Putamen (tissue), 1 donor: ENCODE measurements at regions not wholly inside any gene's neighbourhood (a gene's known extent, or its start where the extent isn't known, plus 50 kb on each side); places are given as distances from the start of the nearest gene placed in this dataset.
"Not testable (repeated sequence)": the region's sequence is repeated elsewhere in the genome, so short reads cannot be mapped to it uniquely, and the experiment has no call there.

Source experiments
- DNase-seq: peaks from one replicate; pipeline ENCODE4 v3.0.0-alpha.2; 2016; ENCODE audit warnings: low spot score

DNA sequence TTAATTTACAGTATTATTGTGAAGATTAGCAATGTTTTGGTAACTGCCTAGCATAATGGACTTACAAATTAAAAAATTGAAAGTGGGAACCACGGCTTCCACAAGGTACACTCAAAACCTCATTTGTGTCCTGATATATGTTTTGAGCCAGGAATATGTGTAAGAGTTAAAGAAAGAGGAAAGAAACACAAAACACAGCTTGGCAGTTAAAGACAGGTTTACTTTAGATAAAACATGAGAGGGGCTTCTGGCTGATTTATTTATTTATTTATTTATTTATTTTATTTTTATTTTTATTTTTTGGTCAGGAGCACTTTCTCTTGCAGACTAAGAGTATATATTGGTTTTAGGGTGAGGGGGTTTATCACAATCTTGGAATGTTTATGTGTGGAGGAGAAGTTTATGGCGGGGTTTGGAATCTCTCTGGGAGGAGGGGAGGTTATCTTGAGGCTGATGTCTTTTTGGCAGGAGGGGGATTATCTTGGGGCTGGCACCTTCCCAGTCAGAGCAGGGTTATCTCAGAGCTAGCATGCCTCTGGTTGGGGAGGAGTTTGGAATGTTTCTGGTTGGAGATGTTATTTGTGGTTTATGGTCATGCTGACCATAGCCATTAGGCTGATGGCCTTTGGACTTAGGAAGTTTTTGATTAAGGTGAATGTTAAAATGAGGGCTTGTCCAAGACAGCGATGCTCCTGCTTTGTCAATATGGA is 436.7 kb downstream of the DAD1 start:
- no peak for DNase-seq

DNA sequence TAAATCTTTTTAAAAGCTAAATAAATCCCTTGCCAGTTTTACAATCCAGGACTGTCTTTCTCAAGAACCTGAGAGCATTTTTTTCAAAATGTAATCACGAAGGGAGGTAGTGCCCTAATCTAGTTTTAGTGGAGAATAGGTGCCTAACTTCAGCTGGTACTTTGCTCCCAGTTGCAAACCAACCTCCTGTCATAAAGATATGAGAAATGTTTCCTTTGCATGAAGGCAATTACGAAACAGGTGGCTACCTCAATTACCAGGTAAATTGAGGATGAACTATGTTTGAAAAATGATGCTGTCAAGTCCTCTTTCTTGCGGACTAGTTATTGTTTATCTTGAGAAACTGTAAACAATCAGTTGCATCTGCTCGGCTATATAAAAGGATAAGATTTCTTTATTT is 437.9 kb downstream of the DAD1 start:
- no peak for DNase-seq

DNA sequence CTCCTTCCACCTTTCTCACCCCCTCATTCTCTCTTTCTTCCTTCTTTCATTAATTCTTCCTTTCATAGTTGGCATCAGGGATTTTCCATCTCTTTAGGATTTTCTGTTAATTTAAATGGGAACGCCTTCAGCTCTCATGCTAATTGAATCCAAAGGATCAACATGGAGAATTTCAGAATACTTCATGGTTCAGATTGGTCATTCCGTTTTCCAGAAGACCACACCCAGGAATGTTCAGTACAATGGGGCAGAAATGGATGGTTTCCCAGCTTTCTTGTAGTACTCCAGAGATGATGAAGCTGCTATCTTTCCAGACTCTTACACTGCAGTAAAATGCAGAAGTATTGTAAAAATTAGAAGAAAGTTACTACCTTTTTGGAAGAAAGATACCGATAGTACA is 440.0 kb downstream of the DAD1 start:
- no peak for DNase-seq

DNA sequence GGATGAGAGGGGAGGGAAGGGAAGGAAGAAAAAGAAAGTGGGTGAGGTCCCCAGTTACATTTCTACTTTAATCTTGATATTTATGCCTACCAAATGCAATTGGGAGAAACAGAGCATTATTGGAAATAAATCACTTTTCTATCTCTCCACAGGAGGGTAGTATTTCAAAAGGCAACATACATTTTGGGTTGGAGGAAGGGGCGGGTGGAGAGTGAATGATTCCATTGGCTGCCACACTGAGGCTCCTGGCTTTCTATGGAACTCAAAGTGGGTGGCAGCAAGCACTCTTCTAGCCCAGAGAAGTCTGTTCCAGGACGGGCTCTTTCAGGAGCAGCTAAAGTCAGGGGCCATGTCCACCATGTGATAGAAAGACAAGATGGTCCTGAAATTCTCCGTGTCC is 441.3 kb downstream of the DAD1 start:
- DNase-seq, result no peak

DNA sequence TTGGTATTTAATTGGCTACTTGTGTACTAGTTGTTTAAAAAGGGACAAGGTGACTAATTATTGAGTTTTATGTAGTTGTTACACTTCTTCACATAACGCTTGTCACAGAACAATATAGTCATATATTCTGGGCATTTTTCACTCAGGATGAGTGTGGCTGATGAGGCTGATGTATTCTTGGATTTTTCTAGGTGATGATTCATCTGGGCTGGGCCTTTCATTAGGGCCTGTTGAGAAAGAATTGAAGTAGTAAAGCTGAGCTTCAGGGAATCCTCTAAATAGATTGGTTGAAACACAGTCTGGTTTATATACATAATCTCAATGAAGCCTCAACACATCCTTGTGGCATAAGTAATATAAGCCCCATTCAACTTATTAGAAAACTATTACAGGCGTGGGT is 445.7 kb downstream of the DAD1 start:
- no peak for DNase-seq

DNA sequence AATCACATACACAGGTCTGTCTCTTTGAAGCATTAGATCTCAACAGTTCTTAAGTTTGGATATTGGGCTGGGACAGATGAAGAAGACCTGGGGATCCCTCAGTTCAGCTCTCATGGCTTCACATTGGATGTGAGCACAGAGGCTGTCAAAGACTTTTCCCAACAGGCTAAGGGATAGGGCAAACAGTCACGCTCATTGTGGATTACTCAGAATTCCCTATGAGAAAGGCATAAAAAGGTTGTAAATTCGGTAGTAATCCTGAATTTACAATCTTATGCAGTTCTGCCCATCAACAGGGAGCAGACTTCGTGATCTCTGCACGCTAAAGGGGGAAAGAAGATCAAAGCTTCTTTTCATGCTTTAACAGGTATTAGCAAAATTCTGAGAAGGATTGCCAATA is 448.4 kb downstream of the DAD1 start:
- DNase-seq, result no peak

DNA sequence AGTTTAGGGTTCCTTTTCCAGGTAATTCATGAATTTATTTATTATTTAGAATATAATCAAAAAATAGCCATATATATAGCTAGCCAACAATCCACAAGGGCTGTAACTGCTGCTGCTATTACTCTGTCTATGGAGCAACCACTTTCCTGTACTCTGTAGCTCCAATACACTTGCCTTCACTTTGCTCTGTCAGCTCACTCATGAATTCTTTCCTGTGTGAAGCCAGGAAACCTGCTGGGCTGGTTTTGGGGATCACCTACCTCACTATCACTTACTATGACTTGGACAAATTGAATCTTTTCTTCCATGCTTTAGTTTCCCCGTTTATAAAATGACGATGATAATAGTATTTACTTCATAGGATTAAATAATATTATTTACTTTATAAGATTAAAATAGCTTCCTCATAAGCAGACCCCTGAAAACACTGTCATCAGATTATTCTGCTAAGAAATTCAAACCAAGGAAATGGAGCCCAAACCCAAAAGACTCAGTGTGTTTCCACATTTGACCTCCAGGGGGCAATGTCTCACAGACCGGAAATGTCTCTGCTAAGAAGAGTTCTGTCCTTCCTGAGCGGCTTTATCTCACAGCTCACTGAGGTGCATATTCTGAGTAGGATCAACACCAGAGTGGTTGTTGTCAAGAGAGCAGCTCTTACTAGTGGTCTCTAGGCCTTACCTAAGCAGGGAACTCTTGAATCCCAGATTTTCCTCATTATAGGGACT is 457.1 kb downstream of the DAD1 start:
- DNase-seq, result no peak

DNA sequence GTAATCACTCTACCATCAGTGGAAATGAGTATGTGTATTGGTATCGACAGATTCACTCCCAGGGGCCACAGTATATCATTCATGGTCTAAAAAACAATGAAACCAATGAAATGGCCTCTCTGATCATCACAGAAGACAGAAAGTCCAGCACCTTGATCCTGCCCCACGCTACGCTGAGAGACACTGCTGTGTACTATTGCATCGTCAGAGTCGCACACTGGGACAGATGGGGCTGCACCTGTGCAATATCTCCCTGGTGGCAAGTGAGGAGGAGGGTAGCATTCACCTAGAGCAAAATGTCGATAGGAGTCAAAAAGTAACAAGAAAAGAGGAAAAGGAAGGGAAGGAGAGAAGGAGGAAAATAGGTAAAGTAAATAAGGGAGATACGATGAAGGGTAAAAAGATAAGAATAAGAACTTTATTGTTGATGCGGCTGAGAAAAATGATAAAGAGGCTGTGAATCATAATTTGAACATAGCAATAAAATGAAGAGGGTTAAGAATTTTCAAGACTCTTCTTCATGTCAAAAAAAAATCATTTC is 450.5 kb upstream of the OR4E1 start:
- no peak for DNase-seq

DNA sequence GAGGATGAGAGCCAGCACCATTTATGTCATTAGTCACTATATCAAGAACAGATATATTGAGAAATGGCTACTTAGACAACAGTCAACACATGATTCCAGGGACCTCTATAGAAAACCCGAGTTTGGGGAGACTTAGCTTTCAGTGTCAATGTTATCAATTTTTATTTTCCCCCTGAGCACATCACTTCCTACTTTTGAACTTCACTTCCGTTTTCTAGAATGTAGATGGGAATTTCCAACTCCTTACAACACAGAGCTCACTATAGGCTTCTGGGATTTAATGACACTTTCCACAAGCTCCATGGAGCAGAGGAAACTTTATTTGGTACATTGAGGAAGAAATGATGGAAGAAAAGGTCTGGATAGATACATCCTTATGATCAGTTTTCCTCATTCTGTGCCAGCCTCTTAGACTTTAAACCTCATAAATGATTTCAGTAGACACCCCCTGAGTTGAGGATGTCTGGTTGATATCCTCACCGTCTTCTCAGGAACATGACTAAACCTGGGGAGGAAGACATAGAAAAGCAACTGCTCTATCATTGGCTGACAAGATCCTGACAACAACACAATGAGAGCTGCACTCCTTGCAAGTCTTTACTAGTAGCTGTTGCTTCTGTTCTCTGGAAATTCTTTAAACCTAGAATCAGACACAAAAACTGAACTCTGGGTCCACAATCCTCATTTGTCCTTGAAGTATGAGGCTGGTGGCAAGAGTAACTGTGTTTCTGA is 449.4 kb upstream of the OR4E1 start:
- DNase-seq, result no peak

DNA sequence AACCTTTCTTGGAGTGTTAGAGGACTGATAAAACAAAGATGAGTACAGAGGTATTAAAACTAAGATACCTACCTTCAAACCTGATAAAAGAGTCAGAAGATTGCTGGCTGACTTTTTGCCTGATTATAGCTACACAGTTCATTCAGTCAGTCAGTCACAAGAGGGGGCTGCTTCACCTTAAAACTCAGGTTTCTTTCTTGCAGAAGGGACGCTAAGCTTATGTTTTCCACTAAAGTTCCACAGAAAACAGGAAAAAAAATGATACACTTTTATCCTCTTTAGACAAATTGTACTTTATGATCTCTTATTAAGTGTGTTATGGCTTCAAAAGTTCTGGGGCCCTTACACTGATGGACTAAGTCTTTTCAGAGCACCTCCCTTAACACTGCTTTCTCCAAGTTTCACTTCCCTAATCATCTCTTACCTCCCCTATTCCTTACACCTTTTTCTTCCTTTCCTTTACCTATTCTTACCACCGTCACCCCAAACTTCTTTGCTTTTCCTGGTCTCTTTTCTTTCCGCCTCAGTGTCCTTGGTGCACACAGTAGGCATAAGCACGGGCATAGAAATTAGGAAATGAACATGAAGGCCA is 448.7 kb upstream of the OR4E1 start:
- no peak for DNase-seq

DNA sequence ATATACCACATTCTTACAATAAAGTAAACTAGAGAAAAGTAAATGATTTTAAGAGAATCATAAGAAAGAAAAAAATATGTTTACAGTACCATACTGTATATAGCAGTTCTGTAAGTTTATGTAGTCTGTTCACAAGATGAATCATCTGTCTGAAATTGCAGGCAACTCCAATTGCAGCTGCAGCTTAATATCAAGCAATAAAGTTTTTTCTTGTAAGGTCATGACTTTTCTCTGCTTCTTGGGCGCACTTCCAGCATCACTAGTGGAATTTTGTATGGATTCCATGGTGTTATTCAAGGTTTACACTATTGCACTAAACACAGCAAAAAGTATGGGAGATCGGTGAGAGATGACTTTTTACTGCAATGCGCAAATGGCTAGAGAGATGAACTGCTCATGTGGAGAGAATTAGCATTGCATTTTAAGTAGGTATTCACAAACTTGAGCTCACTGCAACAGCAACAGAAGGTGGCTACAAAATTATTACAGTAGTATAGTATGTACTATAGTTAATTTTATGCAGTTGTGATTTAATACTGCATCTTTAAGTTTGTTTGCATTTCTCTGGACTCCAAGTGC is 445.4 kb upstream of the OR4E1 start:
- no peak for DNase-seq

DNA sequence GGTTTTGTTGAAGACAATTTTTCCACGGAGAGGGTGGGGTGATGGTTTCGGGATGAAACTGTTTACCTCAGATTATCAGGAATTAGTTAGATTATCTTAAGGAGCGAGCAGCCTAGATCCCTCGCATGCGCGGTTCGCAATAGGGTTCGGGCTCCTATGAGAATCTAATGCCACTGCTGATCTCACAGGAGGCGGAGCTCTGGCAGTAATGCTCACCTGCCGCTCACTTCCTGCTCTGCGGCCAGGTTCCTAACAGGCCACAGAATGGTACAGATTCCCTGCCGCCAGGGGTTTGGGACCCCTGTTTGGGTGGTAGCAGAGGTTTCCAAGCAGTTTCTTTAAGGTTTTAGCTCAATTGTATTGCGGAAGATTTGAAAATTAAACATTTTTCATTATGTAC is 439.8 kb upstream of the OR4E1 start:
- no peak for DNase-seq

DNA sequence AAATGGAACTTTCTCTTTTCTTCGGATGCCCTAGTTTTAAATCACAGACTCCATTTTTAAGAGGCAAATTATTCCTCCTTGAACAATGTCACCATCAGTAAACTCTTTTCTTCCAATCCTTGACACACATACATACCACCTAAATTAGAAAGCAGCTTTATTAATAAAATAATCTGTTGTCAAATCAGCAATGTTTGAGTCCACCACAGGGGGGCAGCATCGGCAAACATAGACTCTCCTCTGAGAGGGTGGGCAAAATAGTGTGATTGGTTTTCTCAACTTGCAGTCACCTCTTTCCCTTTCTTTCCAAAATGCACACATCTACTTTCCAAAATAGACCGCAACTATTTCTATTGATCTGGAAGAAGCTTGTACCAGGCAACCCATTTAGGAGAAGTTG is 438.4 kb upstream of the OR4E1 start:
- DNase-seq, result no peak

DNA sequence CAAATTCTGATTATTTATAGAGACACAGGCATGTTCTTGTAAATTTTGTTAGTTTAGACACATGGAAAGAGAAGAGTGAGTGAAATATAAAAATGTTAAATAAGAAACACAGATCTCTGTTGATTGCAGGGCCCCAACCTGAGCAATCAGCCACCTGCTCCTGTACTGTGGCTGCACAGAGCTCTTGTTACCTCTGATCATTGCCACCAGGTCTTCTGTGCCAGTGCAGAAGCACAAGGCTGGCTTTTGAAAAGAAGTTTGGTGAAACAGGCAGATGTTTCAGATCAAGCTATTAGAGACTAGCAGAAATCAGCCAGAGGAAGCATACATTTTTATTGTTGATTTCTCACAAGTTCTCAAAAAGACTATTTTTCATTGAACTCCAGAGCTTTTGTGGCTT is 434.1 kb upstream of the OR4E1 start:
- DNase-seq, result no peak

DNA sequence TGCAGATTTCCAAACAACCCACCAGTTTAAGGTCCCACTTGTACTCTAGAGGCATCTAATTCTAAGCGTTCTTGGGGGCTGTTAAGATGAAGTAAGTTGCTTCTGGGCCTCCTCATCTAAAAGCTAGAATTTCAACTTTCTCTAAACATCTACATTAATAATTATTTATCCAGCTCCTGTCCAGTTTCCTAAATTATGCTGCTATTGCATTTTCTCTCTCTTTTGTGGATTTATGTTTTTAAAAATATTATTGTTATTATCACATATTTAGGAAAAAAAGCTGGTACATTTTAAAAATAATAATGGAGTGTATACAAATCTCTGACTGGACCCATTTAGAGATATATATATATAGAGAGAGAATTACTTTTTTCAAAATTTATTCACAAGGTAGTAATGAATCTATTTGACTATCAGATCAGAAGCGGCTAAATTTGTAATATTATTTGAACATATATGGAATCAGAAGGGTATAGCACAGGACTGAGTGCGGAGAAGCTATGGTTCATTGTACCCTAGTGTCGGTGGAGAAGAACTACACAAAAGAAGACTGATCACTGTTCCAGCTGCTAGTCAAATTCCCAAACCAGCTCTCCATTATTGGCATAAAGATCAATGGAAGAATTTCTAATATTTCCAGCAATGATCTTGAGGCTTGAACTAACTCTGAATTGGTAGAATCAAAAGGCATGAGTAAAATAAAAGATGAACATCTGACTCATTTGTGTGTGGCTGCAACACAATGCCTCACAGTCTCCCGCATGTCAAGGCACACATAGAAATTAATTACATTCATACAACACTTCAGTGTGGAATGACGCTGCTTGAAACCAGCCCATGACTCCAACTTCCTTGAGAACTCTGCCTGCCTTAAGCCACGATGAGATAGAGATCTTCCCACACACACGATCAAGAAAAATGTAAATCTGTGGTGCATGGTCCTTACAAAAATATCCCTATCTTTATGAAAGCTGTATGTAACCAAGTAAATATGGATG is 433.4 kb upstream of the OR4E1 start:
- no peak for DNase-seq

DNA sequence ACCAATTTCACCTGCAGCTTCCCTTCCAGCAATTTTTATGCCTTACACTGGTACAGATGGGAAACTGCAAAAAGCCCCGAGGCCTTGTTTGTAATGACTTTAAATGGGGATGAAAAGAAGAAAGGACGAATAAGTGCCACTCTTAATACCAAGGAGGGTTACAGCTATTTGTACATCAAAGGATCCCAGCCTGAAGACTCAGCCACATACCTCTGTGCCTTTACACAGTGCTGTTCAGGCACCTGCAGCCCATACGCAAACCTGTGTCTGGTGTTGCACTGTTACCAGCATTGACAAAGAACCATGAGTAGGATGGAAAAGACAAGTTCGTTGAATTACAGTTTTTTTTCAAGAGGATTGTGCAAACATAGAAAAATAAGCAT is 432.0 kb upstream of the OR4E1 start:
- no peak for DNase-seq

DNA sequence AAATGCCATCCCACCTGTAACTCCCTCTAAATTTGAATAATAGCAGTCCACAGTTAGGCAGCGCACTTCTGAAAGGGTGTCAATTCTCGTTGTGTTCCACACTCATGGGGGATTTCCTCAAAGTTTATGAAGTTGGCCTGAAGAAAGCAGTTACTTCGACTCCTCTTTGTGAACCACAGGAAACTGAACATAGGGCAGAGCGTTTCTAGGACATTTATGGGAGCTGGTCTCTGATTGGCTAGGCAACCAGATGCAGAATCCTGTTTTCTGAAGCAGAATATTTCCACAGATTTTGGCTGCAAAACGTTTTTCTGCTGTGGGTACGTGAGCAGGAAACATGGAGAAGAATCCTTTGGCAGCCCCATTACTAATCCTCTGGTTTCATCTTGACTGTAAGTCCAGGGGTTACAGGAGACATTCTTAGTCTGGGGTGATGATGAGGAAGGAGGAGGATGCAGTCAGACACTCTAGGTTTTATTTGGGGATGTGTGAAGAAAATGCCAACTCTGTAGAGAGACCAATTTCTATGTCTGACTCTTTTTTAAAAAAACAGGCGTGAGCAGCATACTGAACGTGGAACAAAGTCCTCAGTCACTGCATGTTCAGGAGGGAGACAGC is 431.5 kb upstream of the OR4E1 start:
- DNase-seq, result no peak

DNA sequence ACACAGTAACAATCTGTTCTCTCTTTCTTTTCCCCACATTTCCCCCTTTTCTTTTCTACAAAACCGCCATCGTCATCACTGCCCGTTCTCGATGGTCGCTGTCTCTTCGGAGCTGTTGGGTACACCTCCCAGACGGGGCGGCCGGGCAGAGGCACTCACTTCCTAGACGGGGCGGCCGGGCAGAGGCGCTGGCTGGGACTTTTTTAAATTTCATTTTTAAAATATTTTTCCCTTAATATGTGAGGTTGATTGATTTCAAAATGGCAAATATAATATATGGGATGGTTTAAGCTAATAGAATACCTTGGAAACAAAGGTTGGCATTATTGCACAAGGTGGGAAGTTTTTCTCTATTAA is 427.1 kb upstream of the OR4E1 start:
- not testable (repeated sequence) for DNase-seq

DNA sequence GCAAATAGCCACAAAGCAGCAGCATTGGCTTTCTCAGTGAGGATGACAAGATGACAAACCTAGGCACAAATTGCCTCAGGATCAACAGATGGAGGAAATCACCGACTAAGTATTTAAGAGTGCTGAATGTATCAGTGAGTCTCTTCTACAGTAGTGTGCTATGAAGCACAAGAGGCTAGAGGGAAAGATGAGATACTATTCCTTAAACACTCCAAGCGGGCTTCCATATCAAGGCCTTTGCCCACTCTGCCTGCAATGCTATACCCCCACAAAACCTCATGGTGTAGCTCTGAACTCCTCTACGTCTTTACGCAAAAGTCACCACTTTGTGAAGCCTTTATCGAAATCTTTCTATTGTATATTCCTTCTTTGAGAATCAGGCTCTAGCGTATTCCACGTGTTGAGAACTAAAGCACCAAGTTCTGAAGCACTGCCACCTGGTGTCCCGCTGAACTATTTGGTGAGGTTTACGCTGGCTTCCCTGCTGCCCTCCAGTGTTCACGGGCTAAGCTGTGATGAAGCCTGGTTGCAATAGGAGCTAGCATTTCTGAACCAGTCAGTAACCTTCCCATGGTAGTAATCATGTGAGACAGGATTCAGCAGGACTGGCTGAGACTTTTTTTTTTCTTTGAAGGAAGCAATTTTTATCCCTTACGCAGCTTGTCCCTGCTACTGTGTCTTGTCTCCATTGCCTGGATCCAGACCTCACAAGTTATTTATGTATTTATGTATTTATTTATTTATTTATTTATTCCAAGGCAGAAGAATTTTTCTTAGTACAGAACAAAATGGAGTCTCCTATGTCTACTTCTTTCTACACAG is 426.5 kb upstream of the OR4E1 start:
- no peak for DNase-seq

DNA sequence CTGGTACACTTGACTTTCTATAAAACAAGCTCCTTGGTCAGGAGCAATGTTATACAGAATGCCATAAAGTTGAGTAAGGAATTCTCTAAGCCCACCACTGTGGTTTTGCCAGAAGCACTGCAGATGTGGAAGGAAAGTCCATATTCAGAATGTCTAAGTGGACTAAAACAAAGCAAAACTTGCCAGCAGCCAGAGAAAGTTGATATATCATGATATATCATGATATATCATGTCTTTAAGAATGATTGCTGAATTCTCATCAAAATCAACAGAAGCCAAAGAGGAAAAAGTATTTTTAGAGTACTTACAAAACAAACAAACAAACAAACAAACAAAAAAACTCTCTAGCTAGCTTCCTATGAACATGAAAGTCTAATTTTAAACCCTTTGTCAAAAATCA is 424.8 kb upstream of the OR4E1 start:
- DNase-seq, result no peak
